Activated CD4-positive, alpha-beta T cell treated with anti-CD3 and anti-CD28 coated beads, Interleukin-2, amount 50 U/mL, for 48 hours (primary cell): ENCODE measurements at regions not wholly inside any gene's neighbourhood (a gene's known extent, or its start where the extent isn't known, plus 50 kb on each side); places are given as distances from the start of the nearest gene placed in this dataset.
"Not testable (repeated sequence)": the region's sequence is repeated elsewhere in the genome, so short reads cannot be mapped to it uniquely, and the experiment has no call there.

Experiments used
- DNase-seq, 2 experiments: peaks; one replicate each; pipeline ENCODE4 v3.0.0-alpha.2; 2020

- no peak for DNase-seq
Measured at GRCh38 chr15:69603369-69604071, 150.9 kb downstream of the RPLP1 start.

GRCh38 chr15:69604072-69604411 is 151.4 kb downstream of the RPLP1 start:
- no peak for DNase-seq

DNA sequence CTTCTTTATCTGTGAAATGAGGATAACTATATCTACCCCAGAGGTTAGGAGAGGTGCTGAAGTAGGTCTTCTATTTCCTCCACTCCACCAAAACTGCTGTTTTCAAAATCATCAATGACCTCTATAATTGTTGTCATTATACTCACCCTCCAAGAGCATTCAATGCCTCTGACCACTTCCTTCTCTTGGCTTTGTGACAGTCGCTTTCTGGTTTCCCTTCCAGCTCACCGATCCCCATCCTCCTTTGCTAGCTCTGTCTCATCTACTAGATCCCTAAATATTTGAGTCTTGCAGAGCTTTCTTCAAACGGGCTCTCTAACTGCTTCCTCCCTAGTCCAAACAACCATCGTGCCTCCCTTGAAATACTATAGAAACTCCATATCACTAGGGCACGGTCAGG is 153.5 kb downstream of the RPLP1 start:
- no peak for DNase-seq

DNA sequence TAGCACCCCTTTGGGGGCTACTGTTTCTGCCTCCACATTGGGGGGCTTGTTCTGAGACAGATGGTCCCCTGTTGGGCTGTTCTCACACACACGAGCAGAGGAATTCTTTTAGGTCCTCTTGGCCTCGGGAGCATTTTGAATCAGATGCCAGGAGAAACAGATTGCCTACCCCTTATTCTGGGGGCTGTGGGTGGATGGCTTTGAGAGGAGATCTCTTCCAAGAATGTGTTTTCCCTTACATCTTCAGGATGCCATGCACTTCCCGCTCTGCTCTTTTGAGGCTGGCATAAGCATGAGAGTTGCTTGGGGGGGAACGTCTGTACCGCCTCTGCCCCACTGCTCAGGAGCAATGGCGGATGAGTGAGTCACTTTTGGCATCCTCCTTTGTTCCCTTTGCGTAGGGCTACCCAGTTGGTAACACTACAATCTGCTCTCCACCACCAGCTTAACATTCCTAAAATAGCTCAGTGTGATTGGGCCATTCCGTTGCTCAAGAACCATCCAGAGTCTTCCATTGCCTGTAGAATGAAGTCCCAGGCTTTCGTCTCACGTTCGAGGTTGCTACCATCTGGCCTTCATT is 154.4 kb downstream of the RPLP1 start:
- DNase-seq: no peak

GRCh38 chr15:69608661-69609060 is 156.0 kb downstream of the RPLP1 start:
- no peak for DNase-seq

DNA sequence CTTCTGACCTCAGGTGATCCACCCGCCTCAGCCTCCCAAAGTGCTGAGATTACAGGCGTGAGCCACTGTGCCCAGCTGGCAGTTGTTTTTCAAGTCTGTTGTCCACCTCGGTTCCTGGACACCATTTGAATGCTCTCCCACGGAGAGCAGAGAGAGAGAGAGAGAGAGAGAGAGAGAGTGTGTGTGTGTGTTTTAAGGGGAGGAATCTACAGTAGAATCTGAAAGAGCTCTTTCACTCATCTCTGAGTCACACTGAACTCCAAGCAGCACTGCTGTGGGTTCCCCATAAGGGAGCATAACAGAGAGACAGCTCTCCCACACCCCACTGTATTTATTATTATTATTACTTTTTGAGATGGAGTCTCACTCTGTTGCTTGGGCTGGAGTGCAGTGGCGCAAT is 156.6 kb downstream of the RPLP1 start:
- DNase-seq: no peak

DNA sequence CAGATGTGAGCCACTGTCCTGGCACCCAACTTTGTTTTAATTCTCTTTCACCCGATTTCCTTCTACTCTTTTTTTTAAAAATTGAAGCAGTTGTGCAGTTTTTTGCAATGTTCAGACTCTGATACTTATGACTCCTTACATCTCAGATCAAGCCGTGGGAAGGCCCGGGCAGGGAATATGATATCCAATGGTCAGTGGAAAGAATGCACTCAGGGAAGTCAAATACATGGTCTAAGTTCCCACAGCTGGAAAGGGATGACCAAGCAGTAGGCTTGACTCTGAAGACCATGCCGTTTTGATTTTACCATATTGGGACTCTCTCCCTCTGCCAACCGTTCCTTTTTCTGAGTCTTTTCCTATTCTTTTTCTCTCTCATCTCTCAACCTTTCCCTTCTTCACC is 157.2 kb downstream of the RPLP1 start:
- DNase-seq: no peak

DNA sequence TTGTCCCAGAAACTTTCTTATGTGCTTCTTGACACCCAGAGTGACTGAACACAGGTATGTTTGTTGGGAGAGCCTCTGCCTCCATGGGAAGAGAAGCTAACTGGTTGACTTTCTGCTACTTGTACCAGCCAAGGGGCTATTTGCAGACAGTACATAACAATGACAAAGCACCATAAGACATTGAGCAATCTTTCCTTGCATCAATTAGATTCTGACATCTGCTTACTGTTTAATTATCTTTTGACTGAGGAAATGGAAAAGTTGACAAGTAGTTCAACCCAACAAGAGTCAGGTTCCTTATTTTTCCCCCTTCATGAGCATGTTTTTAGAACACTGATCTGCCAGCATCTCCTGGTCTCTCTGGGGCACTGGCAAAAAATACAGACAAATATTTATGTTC is 157.7 kb downstream of the RPLP1 start:
- DNase-seq: no peak

DNA sequence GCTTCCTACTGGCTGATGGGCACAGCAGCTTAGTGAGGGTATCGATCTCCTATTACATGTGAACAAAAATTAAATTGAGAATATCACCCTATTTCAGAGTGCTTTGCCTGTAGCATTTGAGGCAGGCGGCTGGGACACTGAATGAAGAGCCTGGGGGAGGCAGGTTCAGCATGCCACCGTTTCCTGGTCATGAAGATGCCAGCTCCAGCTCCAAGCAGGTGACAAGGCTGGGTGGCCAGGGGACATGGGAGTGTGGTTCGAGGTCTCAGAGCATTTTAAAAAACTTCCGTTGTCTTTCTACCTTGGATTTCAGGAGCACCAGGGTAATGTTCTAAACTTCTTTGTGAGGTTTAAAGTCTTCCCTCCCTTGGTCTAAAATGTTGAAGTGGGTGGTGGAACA is 158.2 kb downstream of the RPLP1 start:
- DNase-seq: no peak

- no peak for DNase-seq
Measured at GRCh38 chr15:69612112-69612511, 159.5 kb downstream of the RPLP1 start.

DNA sequence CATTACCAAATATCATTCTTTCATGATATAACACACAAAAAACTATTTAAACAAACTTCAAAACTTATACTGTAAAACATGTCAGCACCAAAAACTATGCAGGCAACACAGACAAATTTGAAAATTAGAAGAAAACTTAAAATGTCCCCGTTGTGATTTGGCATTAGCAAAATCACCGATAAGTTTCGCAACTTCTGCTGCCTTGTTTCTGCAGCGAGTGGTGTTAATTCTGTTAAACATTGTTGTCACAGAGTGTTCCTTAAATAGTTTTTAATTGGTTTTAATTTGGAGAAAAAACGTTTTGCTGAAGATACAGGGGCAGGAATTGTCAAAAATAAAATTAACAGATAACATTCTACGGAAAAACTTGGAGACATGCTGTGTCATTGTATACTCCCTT is 160.6 kb downstream of the RPLP1 start:
- no peak for DNase-seq

- DNase-seq: no peak
Measured at GRCh38 chr15:69613988-69614387, 161.4 kb downstream of the RPLP1 start.

- DNase-seq: no peak
Measured at GRCh38 chr15:69615736-69616135, 163.1 kb downstream of the RPLP1 start.

GRCh38 chr15:69616558-69616957 is 163.9 kb downstream of the RPLP1 start:
- no peak for DNase-seq

GRCh38 chr15:69617144-69617543 is 164.5 kb downstream of the RPLP1 start:
- DNase-seq: not testable (repeated sequence)

GRCh38 chr15:69623392-69624154 is 171.0 kb downstream of the RPLP1 start:
- no peak for DNase-seq

GRCh38 chr15:69624155-69624520 is 171.5 kb downstream of the RPLP1 start:
- no peak for DNase-seq

GRCh38 chr15:69624816-69625215 is 172.2 kb downstream of the RPLP1 start:
- no peak for DNase-seq

DNA sequence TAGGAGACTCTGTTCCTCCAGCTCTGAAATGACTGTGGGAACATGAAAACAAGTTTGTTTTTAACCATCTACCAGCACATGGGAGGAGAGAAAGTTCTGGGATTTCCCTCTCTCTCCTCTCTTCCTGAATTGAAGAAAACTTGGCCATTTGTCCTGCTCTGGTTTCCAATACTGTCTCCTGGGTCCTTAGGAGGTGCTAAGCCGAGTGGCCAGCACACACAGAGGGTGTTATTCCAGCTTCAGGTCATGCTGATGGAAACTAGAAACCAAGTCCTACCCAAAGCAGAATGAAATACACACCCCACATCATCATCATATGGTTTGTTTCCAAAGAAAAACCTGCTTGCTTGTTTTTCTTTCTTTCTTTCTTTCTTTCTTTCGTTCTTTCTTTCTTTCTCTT is 172.7 kb downstream of the RPLP1 start:
- no peak for DNase-seq

GRCh38 chr15:69626095-69627066 is 173.8 kb downstream of the RPLP1 start:
- no peak for DNase-seq

DNA sequence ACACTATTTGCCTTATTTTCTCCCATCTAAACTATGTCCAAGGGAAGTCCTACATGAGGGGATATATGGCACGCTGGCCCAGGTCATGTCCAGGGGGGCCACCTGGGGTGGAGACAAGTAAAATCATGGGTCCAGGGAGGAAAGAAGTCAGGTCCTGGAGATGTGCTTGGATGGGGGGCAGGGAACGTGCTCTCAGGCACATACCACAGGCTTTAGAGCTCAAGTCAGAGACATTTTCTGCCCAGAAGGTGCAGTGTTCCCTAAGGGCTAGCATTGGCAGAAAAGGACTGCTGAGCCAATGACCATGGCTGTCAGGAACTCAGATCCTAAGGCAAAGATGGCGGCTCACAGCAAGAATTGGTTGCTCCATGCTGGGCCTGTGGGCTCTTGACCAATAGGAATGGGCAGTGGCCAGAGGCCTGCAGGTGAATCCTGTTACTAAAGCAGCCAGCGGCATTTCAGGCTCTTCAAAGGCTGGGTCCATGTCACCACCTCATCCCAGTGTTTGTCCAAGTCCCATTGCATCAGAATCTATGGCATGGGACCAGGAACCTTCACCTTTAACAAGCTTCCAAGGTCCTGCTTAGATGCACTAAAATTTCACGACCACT is 175.0 kb downstream of the RPLP1 start:
- no peak for DNase-seq

DNA sequence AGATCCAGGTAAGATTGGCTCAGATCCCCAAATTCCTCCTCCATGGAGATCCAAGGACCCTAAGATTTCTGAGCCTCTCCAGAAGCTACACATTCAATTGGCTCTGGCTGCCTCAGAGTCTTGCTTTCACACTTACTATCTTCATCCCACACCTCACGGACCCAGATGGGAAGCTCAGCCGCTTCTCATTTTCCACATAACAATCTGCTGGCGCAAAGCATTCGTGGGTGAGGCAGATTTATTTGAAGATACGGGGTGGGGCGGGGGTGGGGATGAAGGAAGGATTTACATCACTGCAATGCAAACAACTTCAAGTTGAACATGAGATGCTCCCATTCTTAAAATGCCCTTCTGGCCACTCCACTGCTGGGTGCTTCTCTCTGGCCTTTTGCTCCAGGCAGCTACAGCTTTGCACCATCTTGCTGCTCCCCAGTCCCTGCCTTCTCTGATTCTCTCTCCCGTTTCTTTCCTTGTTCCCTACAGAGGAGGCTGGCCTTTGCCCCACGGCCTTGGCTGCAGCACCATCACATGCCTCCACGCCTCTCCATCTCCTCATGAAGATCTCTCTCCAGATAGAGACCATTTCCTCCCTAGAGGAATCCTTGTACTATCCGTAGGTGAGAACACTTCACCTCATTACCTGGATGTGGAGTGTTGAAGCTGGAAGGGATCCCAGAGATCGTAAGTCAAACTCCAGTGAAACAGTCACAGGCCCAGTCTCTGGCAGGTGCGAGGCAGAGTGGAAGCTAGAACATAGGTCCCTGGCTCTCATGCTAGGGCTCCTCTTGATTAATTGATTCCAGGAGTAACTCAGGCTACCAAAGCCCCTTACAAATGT is 175.9 kb downstream of the RPLP1 start:
- no peak for DNase-seq
